IMR-90 (cell line): ENCODE measurements at regions not wholly inside any gene's neighbourhood (a gene's known extent, or its start where the extent isn't known, plus 50 kb on each side); places are given as distances from the start of the nearest gene placed in this dataset.

Source experiments
- ATAC-seq: fragments of 200-7000 bp; cut with Tn5 transposase; 2 replicates; pipeline ENCODE4 v1.9.1; 2020; ENCODE audit warnings: low read depth, mild to moderate bottlenecking, moderate library complexity
- BruUV-seq: library from RNA; stranded (reverse); fragments of 400-500 nt; replicated peaks from 2 replicates; lab custom pipeline; 2021; lab: Mats Ljungman, UMichigan
- CTCF ChIA-PET: fragments of 300-600 bp; formaldehyde crosslinking; extraction: SDS; loops from one replicate; lab custom pipeline; 2021; ENCODE audit warnings: antibody characterized with exemption; lab: Yijun Ruan, JAX
- POLR2A ChIA-PET: fragments of 300-600 bp; sonication (Branson Sonifier 250); formaldehyde crosslinking; loops from one replicate; lab custom pipeline; 2022; ENCODE audit warnings: antibody characterized with exemption; ENCODE audit not compliant: unreplicated experiment; lab: Charles Lee
- DNase-seq: peaks from one replicate; pipeline ENCODE4 v3.0.0; 2013
- H2AFZ ChIP-seq: replicated peaks from 2 replicates; pipeline ENCODE3; 2013; ENCODE audit warnings: low read length, mild to moderate bottlenecking; ENCODE audit not compliant: poor library complexity
- H2AK5ac ChIP-seq: 2 replicates; pipeline ENCODE4 v1.6.1; 2013; ENCODE audit warnings: low read depth, low read length, inconsistent platforms
- H2AK9ac ChIP-seq: replicated peaks from 2 replicates; pipeline ENCODE3; 2013; ENCODE audit warnings: mild to moderate bottlenecking, low read depth, low read length, moderate library complexity; ENCODE audit not compliant: poor library complexity
- H2BK120ac ChIP-seq: 2 replicates; pipeline ENCODE4 v1.6.1; 2013; ENCODE audit warnings: low read depth, low read length, inconsistent platforms
- H2BK15ac ChIP-seq: 3 replicates; pipeline ENCODE4 v1.6.1; 2013; ENCODE audit warnings: low read depth, low read length, inconsistent platforms
- H2BK20ac ChIP-seq: 2 replicates; pipeline ENCODE4 v1.6.1; 2013; ENCODE audit warnings: low read depth, mild to moderate bottlenecking, inconsistent platforms, low read length, moderate library complexity
- H2BK5ac ChIP-seq: 2 replicates; pipeline ENCODE4 v1.6.1; 2013; ENCODE audit warnings: mild to moderate bottlenecking, low read depth, low read length, inconsistent platforms; ENCODE audit not compliant: poor library complexity, severe bottlenecking
- H3K14ac ChIP-seq: replicated peaks from 2 replicates; pipeline ENCODE4 v1.6.1; 2013; ENCODE audit warnings: low read depth, low read length, inconsistent platforms
- H3K18ac ChIP-seq: 2 replicates; pipeline ENCODE4 v1.6.1; 2013; ENCODE audit warnings: low read depth, low read length, control low read depth
- H3K23ac ChIP-seq: 2 replicates; pipeline ENCODE4 v1.6.1; 2013; ENCODE audit warnings: low read depth, low read length, inconsistent platforms
- H3K27ac ChIP-seq: 2 replicates; pipeline ENCODE4 v1.5.1; 2013; ENCODE audit warnings: mild to moderate bottlenecking, control low read depth, low read length; ENCODE audit not compliant: insufficient read depth
- H3K27me3 ChIP-seq: 2 replicates; pipeline ENCODE4 v1.6.1; 2013; ENCODE audit warnings: low read length; ENCODE audit not compliant: control insufficient read depth, insufficient read depth
- H3K36me3 ChIP-seq: 2 replicates; pipeline ENCODE4 v1.6.1; 2013; ENCODE audit warnings: low read length, mixed read lengths; ENCODE audit not compliant: control insufficient read depth, insufficient read depth
- H3K4ac ChIP-seq: 2 replicates; pipeline ENCODE4 v1.6.1; 2013; ENCODE audit warnings: low read depth, low read length, inconsistent platforms
- H3K4me1 ChIP-seq: 2 replicates; pipeline ENCODE4 v1.6.1; 2013; ENCODE audit warnings: low read length, mixed read lengths; ENCODE audit not compliant: control insufficient read depth, insufficient read depth
- H3K4me2 ChIP-seq: 2 replicates; pipeline ENCODE4 v1.6.1; 2013; ENCODE audit warnings: low read depth, mild to moderate bottlenecking, control low read depth, low read length, moderate library complexity
- H3K4me3 ChIP-seq: 2 replicates; pipeline ENCODE4 v1.5.1; 2013; ENCODE audit warnings: low read depth, mild to moderate bottlenecking, control low read depth, low read length, moderate library complexity; ENCODE audit not compliant: insufficient read depth
- H3K56ac ChIP-seq: 2 replicates; pipeline ENCODE4 v1.6.1; 2013; ENCODE audit warnings: low read length, inconsistent platforms; ENCODE audit not compliant: insufficient read depth; ENCODE audit errors: extremely low read depth
- H3K79me1 ChIP-seq, 2 experiments: 2 replicates each; pipeline ENCODE4 v1.6.1; 2013; ENCODE audit warnings: low read length in 2 of 2, inconsistent platforms in 1 of 2, low read depth in 1 of 2
- H3K9ac ChIP-seq: 2 replicates; pipeline ENCODE4 v1.6.1; 2013; ENCODE audit warnings: low read depth, low read length, control low read depth
- H3K9me1 ChIP-seq: 2 replicates; pipeline ENCODE4 v1.6.1; 2013; ENCODE audit warnings: low read length, inconsistent platforms; ENCODE audit not compliant: insufficient read depth
- H3K9me3 ChIP-seq: 2 replicates; pipeline ENCODE4 v1.6.1; 2013; ENCODE audit warnings: low read length; ENCODE audit not compliant: control insufficient read depth, insufficient read depth
- H4K20me1 ChIP-seq: 2 replicates; pipeline ENCODE4 v1.6.1; 2013; ENCODE audit warnings: low read length, inconsistent platforms; ENCODE audit not compliant: insufficient read depth
- H4K5ac ChIP-seq: 2 replicates; pipeline ENCODE4 v1.6.1; 2013; ENCODE audit warnings: mild to moderate bottlenecking, low read depth, low read length, control low read depth
- H4K8ac ChIP-seq, 2 experiments: 2 replicates each; pipeline ENCODE4 v1.6.1; 2013; ENCODE audit warnings: low read depth in 2 of 2, low read length in 2 of 2, control low read depth in 1 of 2, inconsistent platforms in 1 of 2
- H4K91ac ChIP-seq: 2 replicates; pipeline ENCODE4 v1.6.1; 2013; ENCODE audit warnings: low read depth, low read length, inconsistent platforms; ENCODE audit not compliant: insufficient read depth
- USF2 ChIP-seq: fragments of 150-350 bp; IDR thresholded peaks from 2 replicates; pipeline ENCODE4 v1.6.1; 2017; ENCODE audit warnings: mild to moderate bottlenecking, antibody characterized with exemption, low read length, low read depth
- WGBS, 2 experiments: methylation state at CpG; one replicate each; pipeline versions ENCODE4 v1.1.5 to v1.1.7; 2013; ENCODE audit warnings: missing lambda C conversion rate in 2 of 2; ENCODE audit not compliant: insufficient read length in 1 of 2; ENCODE audit errors: extremely low coverage in 2 of 2; 5-methylcytosine and 5-hydroxymethylcytosine counted together
- dilution Hi-C: fragments of 300-500 bp; cut with HindIII; formaldehyde crosslinking; loops from one replicate; pipeline ENCODE4 v1.14.3; 2018; ENCODE audit warnings: low sequenced_read_pairs; ENCODE audit not compliant: unreplicated experiment
- in situ Hi-C: fragments of 300-500 bp; cut with MboI; formaldehyde crosslinking; loops from 3 replicates; pipeline ENCODE4 v1.14.3; 2019; ENCODE audit warnings: low sequenced_read_pairs, inconsistent platforms, mixed read lengths
- intact Hi-C: fragments of 100-400 bp; cut with micrococcal nuclease; formaldehyde crosslinking; loops from 2 replicates; pipeline ENCODE4 v1.10.0; 2022

DNA sequence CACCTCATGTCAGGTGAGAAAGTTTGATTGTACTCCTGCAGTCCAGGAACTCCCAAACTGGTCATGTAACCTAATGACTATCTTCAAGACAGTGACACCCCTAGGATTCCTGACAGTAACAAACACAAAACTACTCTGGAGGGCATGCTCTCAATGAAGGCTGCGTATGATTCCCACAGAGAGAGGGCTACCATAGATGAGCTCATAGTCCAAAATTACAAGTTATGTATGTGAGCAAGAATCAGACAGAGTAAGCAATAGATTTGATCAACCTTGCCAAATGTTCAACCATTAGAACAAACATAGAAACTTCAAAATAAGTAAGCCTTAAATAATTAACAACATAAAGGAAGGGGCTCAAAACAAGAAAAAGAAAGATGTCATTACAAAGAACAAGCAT lies 158.1 kb downstream of the COPRS start:
- ATAC-seq (no peak), DNase-seq (no peak)
- no peak overlapping the region for H4K5ac ChIP-seq
- no peak overlapping the region for H2BK15ac ChIP-seq
- POLR2A ChIA-PET, result no interaction called here
- no peak overlapping the region for H3K18ac ChIP-seq
- H3K23ac ChIP-seq, result no peak overlapping the region
- no peaks in the 10 kb centered on the region for H3K79me1 ChIP-seq
- no peak overlapping the region for H3K4me2 ChIP-seq
- H3K14ac ChIP-seq, result no peak overlapping the region
- no peak overlapping the region for H3K4ac ChIP-seq
- H3K4me3 ChIP-seq, result no peak overlapping the region
- H3K27ac ChIP-seq, result no peak overlapping the region
- H3K9ac ChIP-seq, result no peak overlapping the region
- no peak for TF ChIP-seq USF2
- H3K56ac ChIP-seq, result no peak overlapping the region
- H3K36me3 ChIP-seq, result no peaks in the 10 kb centered on the region
- no peak overlapping the region for H2AFZ ChIP-seq
- no peak overlapping the region; the same call in 1 of the 2 replicates for H2AK5ac ChIP-seq
- H4K8ac ChIP-seq, result no peak overlapping the region
- BruUV-seq, result no TSS peak
- H3K9me3 ChIP-seq, result no peaks in the 10 kb centered on the region
- intact Hi-C loops (no loop called here), in situ Hi-C loops (no loop called here), dilution Hi-C loops (no loop called here)
- no CpG with 5 or more reads among the region's 1 CpG for WGBS, 2 experiments
- no peak overlapping the region for H2AK9ac ChIP-seq
- H4K20me1 ChIP-seq, result no peaks in the 10 kb centered on the region
- H2BK120ac ChIP-seq, result no peak overlapping the region
- CTCF ChIA-PET, result no interaction called here
- no peak overlapping the region for H2BK20ac ChIP-seq
- H3K27me3 ChIP-seq, result no peaks in the 10 kb centered on the region
- no peak overlapping the region for H2BK5ac ChIP-seq
- H3K4me1 ChIP-seq, result peaks cover 7% of the 10 kb centered on the region
- H3K9me1 ChIP-seq, result no peaks in the 10 kb centered on the region
- no peak overlapping the region for H4K91ac ChIP-seq
